ENCODE measurements at regions not wholly inside any gene's neighbourhood (a gene's known extent, or its start where the extent isn't known, plus 50 kb on each side); places are given as distances from the start of the nearest gene placed in this dataset.

GRCh38 chr4:62806816-62807215 is 1602.4 kb downstream of the TECRL start:
- no peak overlapping the region for H3K27ac ChIP-seq (ENCODE audit: low read depth, low read length)
- no peaks in the 10 kb centered on the region for H3K79me2 ChIP-seq (ENCODE audit: insufficient read depth, low read length)
- H3K27me3 ChIP-seq (ENCODE audit: insufficient read depth, low read length), result no peaks in the 10 kb centered on the region
- no peak overlapping the region for H2AFZ ChIP-seq (ENCODE audit: low read length)
- no peak overlapping the region for H3K4me3 ChIP-seq (ENCODE audit: insufficient read depth, low read length)
- H4K20me1 ChIP-seq (ENCODE audit: insufficient read depth, low read length), result no peaks in the 10 kb centered on the region
- no peaks in the 10 kb centered on the region for H3K36me3 ChIP-seq (ENCODE audit: insufficient read depth, low read length)
- no peak for DNase-seq (ENCODE audit: insufficient read length, low spot score, missing footprints)
- TF ChIP-seq, protein P1, sequence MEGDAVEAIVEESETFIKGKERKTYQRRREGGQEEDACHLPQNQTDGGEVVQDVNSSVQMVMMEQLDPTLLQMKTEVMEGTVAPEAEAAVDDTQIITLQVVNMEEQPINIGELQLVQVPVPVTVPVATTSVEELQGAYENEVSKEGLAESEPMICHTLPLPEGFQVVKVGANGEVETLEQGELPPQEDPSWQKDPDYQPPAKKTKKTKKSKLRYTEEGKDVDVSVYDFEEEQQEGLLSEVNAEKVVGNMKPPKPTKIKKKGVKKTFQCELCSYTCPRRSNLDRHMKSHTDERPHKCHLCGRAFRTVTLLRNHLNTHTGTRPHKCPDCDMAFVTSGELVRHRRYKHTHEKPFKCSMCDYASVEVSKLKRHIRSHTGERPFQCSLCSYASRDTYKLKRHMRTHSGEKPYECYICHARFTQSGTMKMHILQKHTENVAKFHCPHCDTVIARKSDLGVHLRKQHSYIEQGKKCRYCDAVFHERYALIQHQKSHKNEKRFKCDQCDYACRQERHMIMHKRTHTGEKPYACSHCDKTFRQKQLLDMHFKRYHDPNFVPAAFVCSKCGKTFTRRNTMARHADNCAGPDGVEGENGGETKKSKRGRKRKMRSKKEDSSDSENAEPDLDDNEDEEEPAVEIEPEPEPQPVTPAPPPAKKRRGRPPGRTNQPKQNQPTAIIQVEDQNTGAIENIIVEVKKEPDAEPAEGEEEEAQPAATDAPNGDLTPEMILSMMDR (IDR thresholded peaks at IDR 0.05; ENCODE audit: extremely low read depth, low read depth, low read length), result no peak
- H3K4me1 ChIP-seq (ENCODE audit: insufficient read depth, low read length), result no peaks in the 10 kb centered on the region
- no peak overlapping the region for H3K4me2 ChIP-seq (ENCODE audit: insufficient read depth, low read length)
- no peaks in the 10 kb centered on the region for H3K9me3 ChIP-seq (ENCODE audit: low read depth, low read length)

DNA sequence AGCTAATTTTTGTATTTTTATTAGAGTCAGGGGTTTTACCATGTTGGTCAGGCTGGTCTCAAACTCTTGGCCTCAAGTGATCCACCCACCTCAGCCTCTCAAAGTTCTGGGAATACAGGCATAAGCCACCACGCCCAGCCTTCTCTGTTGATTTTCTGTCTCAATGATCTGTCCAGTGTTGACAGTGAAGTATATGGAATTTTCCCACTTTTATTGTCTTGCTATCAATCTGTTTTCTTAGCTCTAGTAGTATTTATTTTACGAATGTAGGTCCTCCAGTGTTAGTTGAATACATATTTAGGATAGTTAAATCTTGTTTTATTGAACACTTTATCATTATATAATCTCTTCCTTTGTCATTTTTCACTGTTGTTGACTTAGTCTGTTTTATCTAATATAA is 1603.9 kb downstream of the ADGRL3 start:
- H3K27me3 ChIP-seq (ENCODE audit: insufficient read depth, low read length), result no peaks in the 10 kb centered on the region
- no peaks in the 10 kb centered on the region for H3K79me2 ChIP-seq (ENCODE audit: insufficient read depth, low read length)
- no peak overlapping the region for H3K27ac ChIP-seq (ENCODE audit: low read depth, low read length)
- no peaks in the 10 kb centered on the region for H3K4me1 ChIP-seq (ENCODE audit: insufficient read depth, low read length)
- H3K36me3 ChIP-seq (ENCODE audit: insufficient read depth, low read length), result no peaks in the 10 kb centered on the region
- H2AFZ ChIP-seq (ENCODE audit: low read length), result no peak overlapping the region
- H3K4me2 ChIP-seq (ENCODE audit: insufficient read depth, low read length), result no peak overlapping the region
- H4K20me1 ChIP-seq (ENCODE audit: insufficient read depth, low read length), result no peaks in the 10 kb centered on the region
- no peak for DNase-seq (ENCODE audit: insufficient read length, low spot score, missing footprints)
- no peaks in the 10 kb centered on the region for H3K9me3 ChIP-seq (ENCODE audit: low read depth, low read length)
- TF ChIP-seq, protein P1 (IDR thresholded peaks at IDR 0.05; ENCODE audit: extremely low read depth, low read depth, low read length), result no peak
- no peak overlapping the region for H3K4me3 ChIP-seq (ENCODE audit: insufficient read depth, low read length)

DNA sequence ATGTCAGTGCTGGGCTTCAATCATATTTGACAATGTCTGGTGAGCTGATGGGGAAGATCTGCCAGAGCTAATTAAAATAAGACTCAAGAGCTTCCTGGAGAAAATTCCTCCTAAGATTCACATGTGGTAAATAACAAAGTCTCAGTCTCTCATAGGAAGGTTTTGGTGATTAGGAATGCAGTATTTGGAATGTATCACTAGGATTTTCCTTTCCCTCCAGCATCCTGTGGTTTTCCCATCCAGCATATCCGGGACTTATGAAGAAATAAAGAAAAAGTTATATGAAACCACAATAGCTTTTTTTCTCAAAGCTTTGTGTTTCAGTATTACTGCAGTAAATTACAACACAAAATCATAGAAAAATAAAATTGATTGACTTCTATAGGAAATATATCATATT is 1597.1 kb downstream of the ADGRL3 start:
- H3K4me1 ChIP-seq (ENCODE audit: insufficient read depth, low read length), result no peaks in the 10 kb centered on the region
- H3K27ac ChIP-seq (ENCODE audit: low read depth, low read length), result no peak overlapping the region
- H3K9me3 ChIP-seq (ENCODE audit: low read depth, low read length), result no peaks in the 10 kb centered on the region
- TF ChIP-seq, protein P1 (IDR thresholded peaks at IDR 0.05; ENCODE audit: extremely low read depth, low read depth, low read length), result no peak
- no peak overlapping the region for H2AFZ ChIP-seq (ENCODE audit: low read length)
- no peaks in the 10 kb centered on the region for H3K27me3 ChIP-seq (ENCODE audit: insufficient read depth, low read length)
- H3K4me2 ChIP-seq (ENCODE audit: insufficient read depth, low read length), result no peak overlapping the region
- H3K4me3 ChIP-seq (ENCODE audit: insufficient read depth, low read length), result no peak overlapping the region
- H3K79me2 ChIP-seq (ENCODE audit: insufficient read depth, low read length), result no peaks in the 10 kb centered on the region
- H4K20me1 ChIP-seq (ENCODE audit: insufficient read depth, low read length), result no peaks in the 10 kb centered on the region
- H3K36me3 ChIP-seq (ENCODE audit: insufficient read depth, low read length), result no peaks in the 10 kb centered on the region
- DNase-seq (ENCODE audit: insufficient read length, low spot score, missing footprints), result no peak

- no peak overlapping the region for H3K27ac ChIP-seq (ENCODE audit: low read depth, low read length)
- no peak overlapping the region for H3K4me3 ChIP-seq (ENCODE audit: insufficient read depth, low read length)
- no peak overlapping the region for H2AFZ ChIP-seq (ENCODE audit: low read length)
- H4K20me1 ChIP-seq (ENCODE audit: insufficient read depth, low read length), result no peaks in the 10 kb centered on the region
- DNase-seq (ENCODE audit: insufficient read length, low spot score, missing footprints), result no peak
- H3K9me3 ChIP-seq (ENCODE audit: low read depth, low read length), result no peaks in the 10 kb centered on the region
- no peak overlapping the region for H3K4me2 ChIP-seq (ENCODE audit: insufficient read depth, low read length)
- no peaks in the 10 kb centered on the region for H3K36me3 ChIP-seq (ENCODE audit: insufficient read depth, low read length)
- no peaks in the 10 kb centered on the region for H3K27me3 ChIP-seq (ENCODE audit: insufficient read depth, low read length)
- no peaks in the 10 kb centered on the region for H3K79me2 ChIP-seq (ENCODE audit: insufficient read depth, low read length)
- TF ChIP-seq, protein P1 (IDR thresholded peaks at IDR 0.05; ENCODE audit: extremely low read depth, low read depth, low read length), result no peak
- no peaks in the 10 kb centered on the region for H3K4me1 ChIP-seq (ENCODE audit: insufficient read depth, low read length)
Measured at GRCh38 chr4:62791386-62791785, 1591.3 kb downstream of the ADGRL3 start.

Data from osteoblast (primary cell).